Posterior cingulate gyrus (tissue), 11 donors: ENCODE measurements at regions not wholly inside any gene's neighbourhood (a gene's known extent, or its start where the extent isn't known, plus 50 kb on each side); places are given as distances from the start of the nearest gene placed in this dataset.

Experiments
- DNase-seq, 10 donors: peaks; one replicate each; pipeline versions ENCODE4 v3.0.0 to v3.0.0-alpha.2; 2020 to 2021; ENCODE audit warnings: mixed read lengths in 3 of 10
- intact Hi-C: fragments of 100-400 bp; cut with DNase I; formaldehyde crosslinking; loops from one replicate; pipeline ENCODE4 v1.15.1; 2023

DNA sequence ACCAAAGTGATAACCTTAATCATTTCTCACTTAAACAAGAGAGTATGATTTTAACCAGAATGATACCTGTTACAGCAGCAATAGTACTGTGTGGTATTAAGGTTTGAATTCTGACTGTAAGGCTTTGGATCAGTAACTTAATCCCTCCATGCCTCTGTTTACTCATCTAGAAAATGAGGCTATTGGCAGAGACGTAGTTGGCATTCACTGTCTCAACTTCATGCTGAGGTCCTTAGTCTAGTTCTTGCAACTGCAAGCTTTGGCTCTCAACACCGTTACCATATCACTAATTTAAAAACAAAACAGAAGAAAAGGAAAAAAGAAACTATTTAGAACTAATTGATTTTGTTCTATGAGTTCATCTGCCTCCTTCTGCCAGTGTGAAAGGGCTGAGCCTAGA lies 875.4 kb downstream of the MCTP2 start:
- no peak for DNase-seq
- intact Hi-C loops: no loop called here

DNA sequence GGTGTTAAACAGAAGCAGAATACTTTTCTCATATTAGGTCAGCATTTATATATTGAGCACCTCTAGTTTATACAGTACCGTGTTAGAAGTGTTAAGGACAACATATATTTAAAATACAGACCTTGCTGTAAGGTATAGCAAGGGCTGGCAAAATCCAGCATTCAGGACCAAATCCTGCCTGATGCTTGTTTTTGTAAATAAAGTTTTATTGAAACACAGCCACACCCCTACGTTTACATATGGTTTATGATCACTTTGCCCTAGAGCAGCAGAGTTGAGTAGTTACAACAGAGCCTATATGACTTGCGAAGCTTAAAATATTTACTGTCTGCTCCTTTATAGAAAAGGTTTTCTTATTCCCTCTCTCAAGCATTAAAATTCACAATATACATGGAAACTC lies 877.3 kb downstream of the MCTP2 start:
- intact Hi-C loops: no loop called here
- no peak for DNase-seq

DNA sequence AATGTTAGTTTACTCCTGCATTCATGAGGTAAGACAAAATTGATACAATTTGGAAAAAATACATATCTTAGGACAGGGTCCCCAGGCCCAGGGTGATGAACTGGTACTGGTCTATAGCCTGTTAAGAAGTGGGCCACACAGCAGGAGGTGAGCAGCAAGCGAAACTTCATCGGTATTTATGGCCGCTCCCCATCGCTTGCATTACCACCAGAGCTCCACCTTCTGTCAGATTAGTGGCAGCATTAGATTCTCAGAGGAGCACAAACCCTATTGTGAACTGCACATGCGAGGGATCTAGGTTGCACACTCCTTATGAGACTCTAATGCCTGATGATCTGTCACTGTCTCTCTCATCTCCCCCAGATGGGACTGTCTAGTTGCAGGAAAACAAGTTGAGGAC lies 880.6 kb downstream of the MCTP2 start:
- DNase-seq: no peak
- intact Hi-C loops: no loop called here

DNA sequence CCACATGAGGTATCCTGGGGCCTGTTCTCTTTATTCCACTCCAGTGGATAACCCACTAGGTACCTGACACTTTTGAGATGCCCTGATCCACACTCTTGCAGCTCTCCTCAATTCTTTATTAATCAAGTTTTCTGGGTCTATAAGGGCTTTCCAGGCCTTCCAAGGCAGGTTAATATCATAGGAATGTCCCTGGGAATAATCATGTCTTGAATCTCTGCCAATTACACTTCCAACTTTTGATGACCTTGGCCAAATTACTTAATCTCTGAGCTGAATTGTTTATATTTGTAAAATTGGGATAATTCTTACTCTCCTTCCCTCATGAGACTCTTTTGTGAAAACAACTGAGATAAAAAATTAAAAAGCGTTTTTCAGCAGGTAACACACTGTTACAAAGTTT lies 881.7 kb downstream of the MCTP2 start:
- no peak for DNase-seq
- intact Hi-C loops: no loop called here

DNA sequence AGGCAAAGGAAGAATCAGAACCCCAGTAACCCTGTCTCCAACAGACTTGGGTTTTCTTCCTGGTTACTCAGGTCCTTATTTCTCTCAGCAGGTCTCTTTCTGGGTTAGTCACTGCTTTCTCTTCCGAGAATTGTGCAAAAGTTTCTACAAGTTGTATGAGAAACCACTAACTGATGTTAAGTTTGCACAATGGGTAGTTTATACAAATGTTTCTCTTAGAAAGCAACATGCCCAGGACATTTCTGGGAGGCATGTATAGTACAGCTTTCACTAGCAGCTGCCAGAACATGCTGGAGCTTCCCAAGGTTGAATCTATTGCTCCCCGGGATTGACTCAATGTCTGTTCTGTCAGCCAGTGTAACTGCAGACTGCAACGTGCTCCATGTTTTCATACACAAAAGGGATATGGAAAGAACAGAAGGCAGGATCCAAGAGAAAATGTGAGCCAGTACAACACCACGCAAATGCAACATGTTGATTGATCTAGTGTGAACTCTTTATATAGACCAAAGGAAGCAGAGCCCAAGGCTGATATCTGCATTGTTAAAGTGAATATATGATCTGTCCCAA lies 887.8 kb downstream of the MCTP2 start:
- no peak for DNase-seq
- intact Hi-C loops: no loop called here

DNA sequence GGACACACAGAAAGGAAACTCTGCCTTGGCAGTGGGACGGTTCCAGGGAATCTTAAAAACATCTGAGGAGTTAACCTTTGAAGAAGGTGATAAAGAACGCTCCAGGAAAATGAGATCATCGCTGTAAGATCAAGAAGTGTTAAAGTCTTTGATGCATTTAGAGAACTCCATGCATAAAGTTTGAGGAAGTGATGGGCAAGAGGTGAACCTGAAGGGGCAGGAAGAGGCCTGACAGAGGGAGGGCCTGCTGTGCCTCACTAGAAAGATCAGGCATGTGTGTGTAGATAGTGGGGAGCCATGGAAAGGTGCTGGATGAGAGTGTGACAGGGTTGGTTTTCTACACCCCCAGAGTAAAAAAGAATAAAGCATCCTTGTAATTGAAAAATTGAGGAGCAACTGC lies 889.2 kb downstream of the MCTP2 start:
- intact Hi-C loops: no loop called here
- DNase-seq: no peak

DNA sequence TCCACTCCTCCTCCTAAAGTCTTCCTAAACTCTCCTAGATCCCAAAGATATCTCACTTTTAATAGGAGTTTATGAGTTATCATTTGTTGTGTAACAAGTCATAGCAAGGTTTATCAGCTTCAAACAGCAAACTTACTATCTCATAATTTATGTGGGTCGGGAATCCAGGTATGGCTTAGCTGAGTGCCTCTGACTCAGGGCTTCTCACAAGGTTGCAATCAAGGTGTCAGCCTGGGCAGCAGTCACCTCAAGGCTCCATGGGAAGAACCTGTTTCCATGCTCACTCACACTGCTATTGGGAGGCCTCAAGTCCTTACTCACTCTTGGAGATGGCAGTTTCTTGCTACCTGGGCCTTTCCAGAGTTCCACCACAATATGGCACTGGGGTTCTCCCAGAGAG lies 889.8 kb downstream of the MCTP2 start:
- intact Hi-C loops: no loop called here
- no peak for DNase-seq

DNA sequence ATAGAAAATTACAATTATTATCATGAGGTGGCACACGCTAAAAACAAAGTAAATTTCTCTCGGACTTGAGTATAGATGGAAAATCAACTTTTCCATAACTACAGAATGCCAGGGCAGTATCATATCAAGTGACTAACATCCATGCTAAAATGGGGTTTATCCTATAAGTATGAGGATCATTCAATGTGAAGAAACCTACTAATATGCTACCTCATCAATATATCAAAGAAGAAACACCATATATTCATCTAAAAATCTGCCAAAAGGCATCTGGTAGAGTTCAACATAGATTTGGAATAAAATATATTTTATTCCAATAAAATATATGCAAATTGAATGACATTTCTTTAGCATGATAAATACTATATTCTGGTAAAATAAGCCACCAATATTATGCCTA lies 894.4 kb downstream of the MCTP2 start:
- DNase-seq: no peak
- intact Hi-C loops: no loop called here

DNA sequence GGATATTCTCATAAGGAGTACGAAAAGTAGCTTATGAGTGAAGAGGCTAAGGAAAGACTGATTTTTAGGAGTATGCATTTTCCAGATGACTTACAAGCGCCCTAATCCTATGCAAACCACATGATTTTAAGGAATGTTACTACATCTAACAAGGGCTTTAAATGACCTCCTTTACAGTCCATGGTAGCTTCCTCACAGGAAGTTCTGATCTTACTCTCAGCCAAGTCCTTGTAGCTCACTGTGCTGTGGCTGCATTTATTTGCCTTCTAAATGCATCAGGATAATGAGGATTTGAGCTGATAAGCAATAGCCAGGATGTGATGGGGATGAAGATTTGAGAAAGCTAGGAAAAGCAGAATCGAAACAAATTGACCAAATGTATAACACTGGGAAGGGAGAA lies 896.0 kb downstream of the MCTP2 start:
- DNase-seq: no peak
- intact Hi-C loops: no loop called here

DNA sequence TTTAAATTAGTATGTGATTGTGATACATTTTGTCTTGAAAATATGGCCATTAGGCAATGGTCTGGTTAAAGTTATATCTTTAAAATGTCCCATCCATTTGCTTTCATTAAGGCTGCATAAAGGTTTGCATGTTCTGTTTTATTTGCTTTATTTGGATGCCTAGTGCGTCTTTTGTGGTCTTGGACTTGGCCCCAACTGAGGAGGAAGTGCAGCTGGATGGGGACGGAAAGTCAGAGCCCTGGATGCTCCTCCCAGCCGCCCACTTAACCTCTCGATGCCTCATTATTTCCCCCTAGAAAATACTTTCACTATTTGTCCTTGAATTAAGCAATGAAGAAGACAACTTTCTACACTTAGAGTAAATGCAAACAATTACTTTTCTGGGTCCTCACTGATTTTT lies 898.2 kb downstream of the MCTP2 start:
- DNase-seq: no peak
- intact Hi-C loops: no loop called here

DNA sequence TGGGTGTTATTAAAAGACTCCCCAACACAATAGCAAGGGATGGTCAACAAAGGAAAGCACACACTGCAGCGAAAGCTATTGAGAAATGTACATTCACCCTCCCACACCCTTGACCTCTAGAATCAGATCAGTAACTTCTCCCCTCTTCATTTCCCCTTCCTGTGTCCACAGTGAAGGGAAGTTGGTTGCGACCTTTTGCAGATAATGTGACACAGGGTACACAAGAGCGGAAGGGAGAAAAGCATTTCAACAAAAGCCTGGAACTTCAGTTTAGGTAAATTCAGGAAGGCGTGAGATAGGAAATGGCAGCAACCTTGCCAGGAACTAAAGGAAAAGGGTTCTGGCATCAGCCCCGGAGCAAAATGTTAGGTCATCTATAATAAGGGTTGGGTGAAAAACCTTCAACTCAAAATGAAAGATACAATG lies 899.8 kb downstream of the MCTP2 start:
- no peak for DNase-seq

DNA sequence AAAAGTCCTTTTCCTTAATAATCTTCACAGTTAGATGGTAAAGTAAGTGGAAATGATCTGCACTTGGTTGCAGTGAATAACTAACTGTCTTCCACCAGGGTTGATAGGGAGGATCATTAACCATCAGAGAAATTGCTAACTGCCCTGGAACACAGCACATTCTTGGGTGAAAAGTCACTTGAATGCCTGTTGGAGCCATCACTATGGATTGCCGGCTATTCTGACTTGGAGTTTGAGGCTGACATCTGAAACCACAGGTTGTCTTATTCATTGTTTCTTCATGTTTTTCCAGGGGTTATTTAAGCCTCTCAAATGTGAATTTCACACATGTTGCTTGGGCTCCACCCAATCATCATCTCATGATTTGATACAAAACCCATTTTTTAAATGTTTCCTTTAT lies 901.4 kb downstream of the MCTP2 start:
- DNase-seq: no peak
- intact Hi-C loops: no loop called here

More for the DNA sequence above, 899.8 kb downstream of the MCTP2 start:
- intact Hi-C loops: no loop called here

DNA sequence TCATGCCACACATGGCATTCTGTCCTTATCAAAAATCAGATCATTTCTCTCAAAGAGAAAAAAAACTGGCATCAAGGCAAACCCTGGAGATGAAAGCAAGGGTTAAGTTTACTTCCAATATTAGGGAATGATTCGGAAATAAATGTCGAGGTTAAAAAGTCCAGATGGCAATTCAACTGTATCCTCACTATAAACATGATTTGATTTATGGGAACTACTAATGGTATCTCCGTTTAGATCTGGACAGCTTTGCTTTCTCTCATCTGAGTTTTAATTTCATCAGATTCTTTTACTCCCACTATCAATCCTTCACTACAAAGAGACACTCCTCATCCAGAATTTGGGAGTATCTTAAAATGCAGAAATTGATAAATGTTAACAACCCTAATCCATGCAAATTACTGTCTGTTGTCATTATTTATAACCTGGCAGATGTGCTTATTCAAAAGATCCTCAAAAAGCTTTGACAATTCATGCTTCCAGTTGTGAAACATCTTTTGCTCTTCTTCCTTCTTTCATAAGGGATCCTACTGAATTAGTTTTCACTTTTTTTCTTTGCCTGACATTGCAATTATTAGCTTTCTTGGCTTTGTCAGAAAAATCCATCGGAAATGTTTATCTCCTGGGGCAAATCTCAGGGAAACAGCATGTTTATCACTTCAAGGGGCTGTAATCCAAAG lies 903.2 kb downstream of the MCTP2 start:
- DNase-seq: no peak
- intact Hi-C loops: no loop called here

DNA sequence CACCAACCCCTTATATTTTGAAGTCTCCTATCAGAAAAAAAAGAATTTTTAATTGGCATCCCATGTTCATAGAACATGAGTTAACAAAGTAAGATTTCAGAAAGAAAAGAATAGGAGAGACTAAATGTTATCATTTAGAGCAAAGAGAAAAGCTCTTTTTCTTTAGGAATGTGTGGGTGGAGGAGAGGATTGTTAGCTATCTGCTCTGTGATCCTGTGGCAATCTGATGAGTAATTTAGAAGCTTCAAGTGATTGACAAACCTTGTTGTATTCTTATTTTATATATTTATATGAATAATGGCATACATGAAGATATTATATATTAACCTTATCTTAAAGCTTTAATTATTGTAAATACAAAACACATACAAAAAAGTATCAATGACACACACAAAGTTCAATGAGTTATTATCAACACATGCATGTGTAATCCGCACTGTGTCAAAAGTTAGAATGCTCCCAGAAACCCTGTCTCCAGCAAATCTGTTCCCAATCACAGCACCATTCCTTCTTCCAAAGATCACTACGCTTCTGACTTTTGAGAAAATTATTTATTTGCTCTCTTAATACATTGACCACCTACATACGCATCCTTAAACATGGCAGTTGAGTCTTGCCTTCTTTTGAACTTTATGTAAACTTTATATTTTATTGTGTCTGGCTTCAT lies 907.4 kb downstream of the MCTP2 start:
- no peak for DNase-seq
- intact Hi-C loops: no loop called here

DNA sequence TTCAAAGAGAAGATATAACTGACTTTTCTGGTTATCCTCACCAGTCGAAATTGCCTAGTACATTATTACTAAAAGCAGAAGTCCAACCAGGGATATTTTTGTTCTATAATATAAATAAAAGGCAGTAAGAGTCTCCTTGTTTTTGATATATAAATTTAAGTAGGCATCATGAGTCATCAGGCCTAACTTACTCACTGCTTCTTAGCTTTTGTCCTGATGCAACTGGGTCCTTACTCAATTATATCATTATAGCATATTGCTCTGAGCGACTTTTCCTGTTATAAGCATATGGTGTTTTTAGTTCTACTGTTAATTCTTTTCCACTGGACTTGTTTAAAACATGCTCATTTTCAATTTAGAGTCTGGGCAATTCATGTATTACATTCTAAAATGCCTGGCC lies 910.1 kb downstream of the MCTP2 start:
- intact Hi-C loops: no loop called here
- DNase-seq: no peak

DNA sequence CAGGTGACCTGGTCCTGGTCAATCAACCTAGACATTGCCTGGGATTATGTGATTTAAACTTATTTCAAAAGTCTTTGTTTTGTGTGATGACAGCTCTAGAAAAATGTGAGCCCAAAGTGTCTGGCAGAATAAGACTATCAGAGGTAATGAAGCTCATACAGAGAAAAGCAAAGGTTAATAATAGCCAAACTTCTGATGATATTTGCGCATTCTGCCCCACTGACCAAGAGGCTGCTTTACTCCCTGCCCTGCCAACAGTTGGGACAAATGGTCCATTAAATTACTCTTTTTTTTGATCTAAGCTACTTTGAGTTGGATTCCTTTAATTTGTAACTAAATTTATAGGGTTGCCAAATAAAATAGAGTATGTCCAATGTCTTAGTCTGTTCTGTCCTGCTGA lies 911.2 kb downstream of the MCTP2 start:
- DNase-seq: no peak
- intact Hi-C loops: no loop called here

DNA sequence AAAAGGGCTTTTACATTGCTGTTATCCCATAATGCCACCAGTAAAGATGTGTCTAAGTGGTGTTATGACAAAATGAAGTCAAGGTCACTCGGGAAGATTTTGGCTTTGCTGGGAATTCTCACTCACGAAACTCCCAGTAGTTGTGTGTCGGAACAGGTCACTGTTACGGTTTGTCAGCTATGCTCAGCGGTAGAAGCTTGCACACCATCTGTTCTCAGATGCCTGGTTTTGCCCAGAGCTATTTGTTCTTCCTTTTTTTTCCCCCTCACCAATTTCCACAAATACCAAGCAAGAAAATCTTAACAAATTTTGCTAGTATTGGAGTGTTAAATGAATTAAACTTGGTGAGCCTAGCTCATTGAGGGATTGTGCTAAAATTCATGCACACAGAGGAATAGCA lies 915.1 kb downstream of the MCTP2 start:
- intact Hi-C loops: no loop called here

DNA sequence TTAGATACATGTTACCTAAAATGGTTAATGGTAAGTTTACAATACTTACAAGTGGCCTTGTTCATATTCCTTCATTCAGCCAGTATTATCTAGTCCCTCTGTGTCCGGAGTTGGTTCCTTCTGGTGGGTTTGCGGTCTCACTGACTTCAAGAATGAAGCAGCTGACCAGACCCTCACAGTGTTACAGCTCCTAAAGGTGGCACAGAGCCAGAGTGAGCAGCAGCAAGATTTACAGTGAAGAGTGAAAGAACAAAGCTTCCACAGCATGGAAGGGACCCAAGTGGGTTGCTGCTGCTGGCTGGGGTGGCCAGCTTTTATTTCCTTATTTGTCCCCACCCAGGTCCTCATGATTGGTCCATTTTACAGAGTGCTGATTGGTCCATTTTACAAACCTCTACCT lies 916.8 kb downstream of the MCTP2 start:
- DNase-seq: no peak
- intact Hi-C loops: no loop called here

More for the DNA sequence above, 915.1 kb downstream of the MCTP2 start:
- no peak for DNase-seq

DNA sequence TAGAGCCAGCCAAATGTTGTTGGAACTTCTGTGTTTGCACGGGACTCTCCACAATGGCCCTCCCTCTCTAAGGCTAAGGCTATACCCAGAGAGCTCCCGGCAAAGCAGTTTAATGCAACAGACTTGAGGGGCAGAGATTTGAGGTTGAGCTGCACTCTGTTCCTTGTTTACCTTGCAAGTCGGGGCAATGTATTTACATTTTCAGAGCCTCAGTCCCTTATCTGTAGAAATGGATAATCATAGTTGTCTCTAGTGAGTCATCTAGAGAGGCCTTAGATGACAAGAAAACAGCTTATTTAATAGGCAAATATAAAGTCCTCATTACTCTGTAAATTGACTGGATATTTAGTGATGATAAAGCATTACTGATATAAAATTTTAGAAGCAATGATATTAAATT lies 917.7 kb downstream of the MCTP2 start:
- intact Hi-C loops: no loop called here
- DNase-seq: no peak

DNA sequence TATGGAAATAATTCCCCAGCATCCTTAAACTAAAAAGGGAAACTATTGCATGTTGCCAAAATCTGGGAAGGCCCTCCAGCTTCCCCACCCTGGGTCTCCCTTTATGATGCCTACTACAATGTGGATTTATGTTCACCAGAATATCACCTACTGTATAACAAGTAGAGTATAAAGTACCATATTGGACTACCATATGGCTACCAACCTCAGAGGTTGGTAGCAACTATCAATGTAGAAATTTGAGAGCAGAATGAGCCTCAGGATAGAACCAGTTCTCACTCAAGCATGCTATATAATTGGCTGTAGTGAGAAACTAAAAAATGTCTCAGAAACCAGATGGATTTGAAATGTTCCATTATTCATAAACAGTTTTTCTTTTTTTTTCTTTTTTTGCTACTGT lies 918.4 kb downstream of the MCTP2 start:
- DNase-seq: no peak
- intact Hi-C loops: no loop called here

DNA sequence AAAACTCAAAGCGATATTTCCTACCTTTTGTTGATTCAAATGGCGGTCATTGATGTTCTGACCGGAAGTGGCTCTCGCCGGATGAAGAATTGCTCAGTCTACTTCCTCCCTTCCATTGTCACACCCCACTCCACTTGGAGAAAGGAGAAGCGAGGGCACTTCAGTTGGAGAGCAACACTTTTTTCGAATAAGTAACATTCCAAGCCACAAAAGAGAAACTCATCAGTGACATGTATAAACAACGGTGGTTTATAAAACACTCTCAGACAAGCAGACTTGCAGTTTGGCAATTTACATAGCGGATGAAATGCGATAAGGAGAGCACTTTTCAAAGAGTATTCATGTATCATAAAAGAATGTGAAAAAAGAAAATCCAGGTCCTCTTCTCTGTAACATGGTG lies 919.1 kb downstream of the MCTP2 start:
- intact Hi-C loops: no loop called here
- DNase-seq: no peak

DNA sequence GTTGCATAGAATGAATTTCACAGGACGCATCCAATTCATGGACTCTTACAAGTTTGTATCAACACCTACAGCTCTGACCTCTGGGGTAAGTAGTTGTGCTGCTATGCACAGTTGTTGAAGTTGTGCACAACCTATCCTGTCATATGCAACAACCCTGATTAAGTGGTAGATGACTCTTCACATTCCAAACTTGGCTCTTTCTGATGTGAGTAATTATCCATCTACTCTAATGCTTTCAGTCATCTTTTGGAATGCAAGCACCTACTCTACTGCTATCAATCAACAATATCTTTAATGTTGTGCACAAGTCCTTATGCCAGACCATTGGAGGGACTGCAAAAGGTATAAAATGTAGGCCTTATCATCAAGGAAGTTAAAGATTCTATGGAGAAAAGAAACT lies 921.4 kb downstream of the MCTP2 start:
- intact Hi-C loops: no loop called here

More for the DNA sequence above, 921.4 kb downstream of the MCTP2 start:
- no peak for DNase-seq
